K562 (cell line): ENCODE measurements at regions not wholly inside any gene's neighbourhood (a gene's known extent, or its start where the extent isn't known, plus 50 kb on each side); places are given as distances from the start of the nearest gene placed in this dataset.

ENCODE experiments used
- BRF2 ChIP-seq: IDR thresholded peaks from 3 replicates; pipeline ENCODE4 v1.6.1; 2011; ENCODE audit warnings: borderline replicate concordance, mild to moderate bottlenecking; ENCODE audit not compliant: insufficient read length, insufficient read depth
- EP400 ChIP-seq: fragments of 450-650 bp; IDR thresholded peaks from 2 replicates; pipeline ENCODE4 v1.6.1; 2017; ENCODE audit warnings: antibody characterized with exemption, mild to moderate bottlenecking, moderate library complexity
- GMEB1 ChIP-seq: fragments of 250-450 bp; sonication (Bioruptor Pico); IDR thresholded peaks from 2 replicates; pipeline ENCODE4 v1.4.0; 2020; ENCODE audit warnings: mild to moderate bottlenecking
- HDAC1 ChIP-seq, 2 experiments: fragments of 450-650 bp; IDR thresholded peaks; 2 replicates each; pipeline ENCODE4 v1.6.1; 2016 to 2017; ENCODE audit warnings: inconsistent platforms in 1 of 2, mild to moderate bottlenecking in 1 of 2, moderate library complexity in 1 of 2
- HDAC8 ChIP-seq: fragments of 450-650 bp; IDR thresholded peaks from 2 replicates; pipeline ENCODE4 v1.6.1; 2016; ENCODE audit warnings: mild to moderate bottlenecking, missing genetic modification characterization, moderate library complexity, missing compliant biosample characterization
- ILF3 ChIP-seq: fragments of 450-650 bp; IDR thresholded peaks from 2 replicates; pipeline ENCODE4 v1.6.1; 2018; ENCODE audit warnings: antibody characterized with exemption, mild to moderate bottlenecking, moderate library complexity, borderline replicate concordance
- NR1H2 ChIP-seq: sonication (generic); formaldehyde crosslinking; IDR thresholded peaks from 2 replicates; pipeline ENCODE4 v1.4.0; 2020; ENCODE audit warnings: mild to moderate bottlenecking, missing genetic modification reagents
- RBM25 ChIP-seq: fragments of 200-400 bp; formaldehyde crosslinking; IDR thresholded peaks from 2 replicates; pipeline ENCODE4 v1.6.1; 2018; ENCODE audit warnings: low read length, low read depth, moderate library complexity; ENCODE audit not compliant: severe bottlenecking
- RBM39 ChIP-seq: fragments of 200-400 bp; formaldehyde crosslinking; optimal IDR thresholded peaks from 2 replicates; pipeline ENCODE3; 2018; ENCODE audit warnings: low read depth, low read length
- SAFB ChIP-seq: fragments of 200-400 bp; formaldehyde crosslinking; IDR thresholded peaks from 2 replicates; pipeline ENCODE4 v1.6.1; 2017; ENCODE audit warnings: low read depth, low read length, borderline replicate concordance
- TCF15 ChIP-seq: fragments of 250-450 bp; sonication (Bioruptor Pico); IDR thresholded peaks from 2 replicates; pipeline ENCODE4 v1.8.0; 2022; ENCODE audit warnings: moderate library complexity, mild to moderate bottlenecking, inconsistent platforms
- TGIF2 ChIP-seq: sonication (generic); formaldehyde crosslinking; IDR thresholded peaks from 2 replicates; pipeline ENCODE4 v1.8.1; 2022; ENCODE audit warnings: mild to moderate bottlenecking, missing genetic modification reagents, moderate library complexity
- USF2 ChIP-seq: sonication (generic); formaldehyde crosslinking; IDR thresholded peaks from 2 replicates; pipeline ENCODE4 v1.5.0; 2020; ENCODE audit warnings: missing genetic modification reagents
- ZBTB1 ChIP-seq: sonication (generic); formaldehyde crosslinking; IDR thresholded peaks from 2 replicates; pipeline ENCODE4 v1.8.1; 2023; ENCODE audit warnings: missing genetic modification reagents, low read depth, mild to moderate bottlenecking, borderline replicate concordance
- ZBTB8A ChIP-seq: fragments of 450-650 bp; IDR thresholded peaks from 2 replicates; pipeline ENCODE4 v1.6.1; 2018; ENCODE audit warnings: mild to moderate bottlenecking, moderate library complexity; ENCODE audit not compliant: partially characterized antibody
- ZC3H4 ChIP-seq: sonication (generic); formaldehyde crosslinking; IDR thresholded peaks from 2 replicates; pipeline ENCODE4 v1.9.0; 2021; ENCODE audit warnings: missing genetic modification reagents, borderline replicate concordance
- ZFX ChIP-seq: sonication (generic); formaldehyde crosslinking; IDR thresholded peaks from 2 replicates; pipeline ENCODE4 v1.8.0; 2022; ENCODE audit warnings: mild to moderate bottlenecking, missing genetic modification reagents, moderate library complexity
- ZKSCAN1 ChIP-seq: fragments of 150-350 bp; IDR thresholded peaks from 2 replicates; pipeline ENCODE4 v1.6.1; 2016; ENCODE audit warnings: low read depth, low read length
- ZNF143 ChIP-seq: sonication (generic); formaldehyde crosslinking; IDR thresholded peaks from 2 replicates; pipeline ENCODE4 v1.9.0; 2022; ENCODE audit warnings: mild to moderate bottlenecking, missing genetic modification reagents
- ZNF253 ChIP-seq: fragments of 250-450 bp; sonication (Bioruptor Pico); conservative IDR thresholded peaks from 2 replicates; pipeline ENCODE4 v1.6.1; 2021; ENCODE audit warnings: mild to moderate bottlenecking
- ZNF263 ChIP-seq: sonication (generic); formaldehyde crosslinking; IDR thresholded peaks from 2 replicates; pipeline ENCODE4 v1.8.0; 2022; ENCODE audit warnings: mild to moderate bottlenecking, missing genetic modification reagents, borderline replicate concordance
- ZNF347 ChIP-seq: fragments of 450-650 bp; formaldehyde crosslinking; IDR thresholded peaks from 2 replicates; pipeline ENCODE4 v1.4.0; 2020; ENCODE audit warnings: low read depth, mild to moderate bottlenecking, moderate library complexity
- ZNF398 ChIP-seq: fragments of 250-450 bp; sonication (Bioruptor Pico); IDR thresholded peaks from 2 replicates; pipeline ENCODE4 v1.8.0; 2021; ENCODE audit warnings: moderate library complexity, mild to moderate bottlenecking, inconsistent platforms
- ZNF780A ChIP-seq: fragments of 250-450 bp; sonication (Bioruptor Pico); IDR thresholded peaks from 2 replicates; pipeline ENCODE4 v1.5.0; 2021; ENCODE audit warnings: mild to moderate bottlenecking

GRCh38 chr6:27078734-27079357 lies 168.7 kb upstream of the PRSS16 start (continued):
- TF ChIP-seq TGIF2 (CRISPR knock-in tag) (no peak), EP400 (peak; percentile 63), ZBTB1 (no peak), RBM25 (no peak), ZKSCAN1 (no peak), RBM39 (no peak), TCF15 (CRISPR knock-in tag) (no peak), ILF3 (no peak), ZNF253 (CRISPR knock-in tag) (no peak), HDAC1 (IDR thresholded peaks at IDR 0.05) (peak in 1 of 2 experiments; percentile 59; a peak in 1 of 4 replicates), ZNF780A (no peak), ZNF143 (CRISPR knock-in tag) (no peak), ZNF263 (CRISPR knock-in tag) (no peak), USF2 (CRISPR knock-in tag) (no peak), NR1H2 (CRISPR knock-in tag) (no peak), SAFB (no peak), BRF2 (no peak), ZFX (CRISPR knock-in tag) (no peak), ZNF347 (CRISPR knock-in tag) (no peak), ZBTB8A (no peak), GMEB1 (CRISPR knock-in tag) (peak; percentile 14; the same call in 1 of the 2 replicates), ZNF398 (CRISPR knock-in tag) (no peak), ZC3H4 (CRISPR knock-in tag) (no peak), HDAC8 (tag) (no peak)
